DMS114 treated with DMSO at 0.1 percent for 48 hours (cell line): ENCODE measurements at regions not wholly inside any gene's neighbourhood (a gene's known extent, or its start where the extent isn't known, plus 50 kb on each side); places are given as distances from the start of the nearest gene placed in this dataset.
"Not testable (repeated sequence)": the region's sequence is repeated elsewhere in the genome, so short reads cannot be mapped to it uniquely, and the experiment has no call there.

Experiments used
- DNase-seq: peaks from one replicate; lab custom pipeline; 2025; ENCODE audit not compliant: unreplicated experiment; lab: John Stamatoyannopoulos, UW

DNA sequence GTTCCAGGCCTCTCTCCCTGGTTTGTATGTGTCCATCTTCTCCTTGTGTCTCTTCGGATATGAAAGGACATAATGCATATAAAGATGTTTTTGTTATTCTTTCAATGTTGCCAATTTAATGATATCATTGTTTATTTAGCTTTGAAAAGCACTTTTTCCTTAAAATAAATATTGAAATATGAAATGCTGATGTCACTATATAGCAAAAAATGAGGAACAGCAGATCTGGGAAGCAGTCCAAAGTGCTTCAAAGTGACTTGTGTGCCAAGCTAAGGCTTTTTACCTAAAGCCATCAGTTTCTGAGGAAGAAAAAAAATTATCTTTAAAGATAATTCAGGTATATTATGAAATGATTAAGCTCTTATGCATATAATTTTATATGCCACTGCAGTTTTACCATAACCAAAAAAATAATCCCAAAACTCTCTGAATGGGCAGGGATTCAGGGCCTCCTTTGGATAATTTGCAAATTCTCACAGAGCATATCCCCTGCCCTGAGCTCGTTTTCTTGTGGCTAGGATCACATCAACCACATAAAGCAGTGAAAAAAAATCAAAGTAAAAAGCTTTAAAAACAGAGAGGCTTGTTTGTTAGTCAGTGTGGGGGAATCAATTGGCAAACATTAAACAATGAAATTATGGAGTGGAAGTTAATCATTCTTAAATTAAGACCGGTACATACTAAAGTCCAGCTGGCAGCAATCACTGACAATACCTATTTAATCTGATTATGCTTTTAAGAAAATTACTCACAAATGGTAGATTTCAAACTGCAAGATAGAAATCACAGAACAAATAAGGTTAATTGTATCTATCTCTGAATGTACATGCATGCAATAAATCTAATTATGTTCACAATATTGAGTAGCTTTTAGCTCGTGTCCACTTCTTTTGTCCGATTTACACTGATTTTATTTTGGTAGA lies 1027.9 kb upstream of the ADGRB3 start:
- no peak for DNase-seq

DNA sequence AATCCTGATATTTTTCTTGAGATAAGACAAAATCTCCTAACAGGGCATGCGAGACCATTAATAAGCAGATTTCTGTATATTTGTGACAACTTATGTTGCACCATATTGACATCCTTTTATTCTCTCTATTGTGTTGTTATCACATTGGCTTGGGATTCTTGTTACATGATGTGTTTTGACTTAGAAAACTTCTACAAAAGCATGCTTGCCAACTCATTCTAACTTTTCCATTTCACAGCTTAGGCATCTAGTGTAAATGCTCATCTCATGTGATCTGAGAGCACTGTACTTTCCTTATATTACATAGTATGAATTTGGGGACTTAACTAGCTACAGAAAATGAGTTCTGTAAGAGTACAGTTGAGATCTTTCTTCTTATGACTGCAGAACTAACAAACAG lies 1040.7 kb upstream of the ADGRB3 start:
- no peak for DNase-seq

DNA sequence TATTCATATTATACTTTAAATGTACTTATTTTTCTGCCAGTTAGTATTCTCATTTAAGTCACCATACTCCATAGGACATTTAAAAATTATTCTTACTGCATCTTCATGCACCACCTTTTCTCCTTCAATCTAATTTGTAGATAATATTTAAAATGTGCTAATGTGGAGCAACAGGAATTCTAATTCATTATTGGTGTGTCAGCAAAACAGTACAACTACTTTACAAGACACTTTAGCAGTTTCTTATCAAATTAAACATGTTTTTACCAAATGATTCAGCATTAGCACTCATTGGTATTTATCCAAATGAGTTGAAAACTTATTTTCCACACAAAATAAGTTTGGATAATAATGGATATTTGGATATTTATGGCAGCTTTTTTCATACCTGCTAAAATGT lies 1041.8 kb upstream of the ADGRB3 start:
- no peak for DNase-seq

DNA sequence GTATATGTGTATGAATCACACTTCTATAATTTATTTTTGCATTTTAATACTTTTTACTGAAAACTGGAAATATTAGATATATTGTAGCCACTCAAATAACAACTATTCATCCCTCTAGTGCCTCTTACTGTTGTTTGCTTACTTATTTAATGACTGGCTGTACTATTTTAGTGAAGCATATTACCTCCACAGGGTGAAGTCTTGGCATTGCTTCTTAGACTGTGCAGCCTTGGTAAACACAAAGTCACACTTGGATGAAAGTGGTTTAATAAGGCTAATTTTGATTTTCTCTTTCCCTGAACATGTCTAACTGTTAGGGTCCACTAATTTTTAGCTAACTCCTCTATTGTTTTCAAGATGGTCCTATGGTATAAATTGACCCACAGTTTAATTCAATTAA lies 1043.2 kb upstream of the ADGRB3 start:
- DNase-seq = no peak

DNA sequence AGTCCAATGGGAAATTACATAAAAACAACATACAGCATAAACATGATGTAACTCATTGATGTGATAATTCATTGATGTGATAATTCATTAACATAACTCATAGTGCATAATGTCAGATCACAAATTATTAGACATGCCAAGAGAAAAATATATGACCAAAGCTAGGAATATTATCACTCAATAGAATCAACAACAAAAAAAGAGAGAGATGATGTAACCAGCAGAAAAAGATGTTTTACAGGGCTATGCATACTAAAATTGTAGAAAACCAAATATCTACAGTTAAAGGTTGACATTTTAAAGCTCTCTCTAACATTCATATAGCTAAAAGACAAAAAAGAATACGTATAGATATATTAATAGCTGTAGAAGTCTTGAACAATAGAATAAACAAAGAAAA lies 1067.2 kb upstream of the ADGRB3 start:
- no peak for DNase-seq

DNA sequence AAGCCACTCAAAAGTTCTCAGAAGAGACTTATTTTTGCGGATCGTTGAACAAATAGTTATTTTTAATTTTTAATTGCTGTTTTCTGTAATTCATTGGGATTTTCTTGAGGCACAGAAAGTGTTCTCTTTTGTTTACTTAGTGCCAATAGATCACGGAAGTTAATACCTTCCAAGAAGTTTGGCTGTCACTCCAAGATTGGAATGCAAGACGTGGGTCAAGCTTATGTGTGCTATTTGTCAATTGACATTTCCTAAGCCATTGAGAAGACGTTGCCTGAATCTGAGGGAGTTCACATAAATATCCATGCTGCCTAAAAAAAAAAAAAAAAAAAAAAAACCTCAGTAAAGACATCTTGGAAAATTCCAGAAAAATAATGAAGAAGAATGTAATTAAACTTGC lies 1071.4 kb upstream of the ADGRB3 start:
- DNase-seq = no peak

DNA sequence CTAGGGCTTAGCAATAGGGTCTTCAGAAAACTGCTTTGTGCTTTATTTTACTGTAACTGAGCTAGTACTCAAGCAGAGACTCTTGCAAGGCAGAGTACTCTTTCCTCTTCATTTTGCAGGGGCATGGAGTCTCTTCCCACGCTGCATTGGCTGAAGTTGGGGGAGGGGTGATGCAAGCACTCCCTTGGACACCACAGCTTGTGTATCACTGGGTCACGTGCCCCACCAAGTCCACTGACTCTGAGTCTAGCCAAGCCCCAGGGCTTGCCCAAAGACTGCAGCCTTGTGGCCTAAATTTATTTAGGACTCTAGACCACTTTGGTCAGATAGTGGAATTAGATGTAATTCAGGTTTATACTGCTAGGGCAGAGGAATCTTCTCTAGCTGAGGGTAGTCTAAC lies 1075.0 kb upstream of the ADGRB3 start:
- no peak for DNase-seq

DNA sequence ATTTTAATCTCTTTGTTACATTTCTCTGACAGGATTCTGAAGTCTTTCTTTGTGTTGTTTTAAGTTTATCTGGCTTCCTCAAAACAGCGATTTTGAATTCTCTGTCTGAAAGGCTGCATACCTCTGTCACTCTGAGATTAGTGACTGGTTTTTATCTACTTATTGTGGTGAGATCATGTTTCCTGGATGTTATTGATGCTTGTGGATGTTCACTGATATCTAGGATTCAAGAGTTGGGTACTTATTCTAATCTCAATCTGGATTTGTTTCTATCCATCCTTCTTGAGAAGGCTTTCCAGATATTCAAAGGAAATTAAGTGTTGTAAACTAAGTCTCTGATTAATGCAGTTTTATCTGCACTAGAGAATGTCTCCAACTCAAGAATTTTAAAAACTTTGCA lies 1076.1 kb upstream of the ADGRB3 start:
- DNase-seq = no peak

DNA sequence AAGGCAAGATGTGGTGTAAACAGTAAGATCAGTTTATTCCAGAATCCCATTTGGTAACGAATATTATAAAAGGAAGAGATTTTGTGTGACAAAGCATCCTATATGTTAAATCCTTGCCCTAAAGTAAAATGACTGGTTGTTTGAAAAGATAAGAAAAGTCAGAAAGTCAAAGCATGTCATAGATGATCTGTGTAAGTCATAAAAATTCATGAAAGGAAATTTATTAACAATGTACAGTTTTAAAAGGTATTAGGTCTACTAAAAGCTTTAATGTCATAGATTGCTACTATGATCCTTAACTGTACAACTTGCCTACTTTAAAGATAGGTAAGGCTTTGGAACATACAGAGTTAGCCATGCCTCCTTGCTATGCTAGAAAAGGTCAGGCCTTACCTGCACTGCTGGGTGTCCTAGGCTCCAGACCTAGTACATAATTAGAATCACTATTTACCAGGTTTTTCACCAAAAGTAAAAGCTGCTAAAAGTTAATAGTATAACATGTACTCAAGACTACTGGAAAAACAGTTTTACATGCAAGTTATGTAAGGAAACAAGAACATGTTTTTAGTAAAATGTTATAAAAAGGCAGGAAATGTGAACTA lies 1090.1 kb upstream of the ADGRB3 start:
- no peak for DNase-seq

DNA sequence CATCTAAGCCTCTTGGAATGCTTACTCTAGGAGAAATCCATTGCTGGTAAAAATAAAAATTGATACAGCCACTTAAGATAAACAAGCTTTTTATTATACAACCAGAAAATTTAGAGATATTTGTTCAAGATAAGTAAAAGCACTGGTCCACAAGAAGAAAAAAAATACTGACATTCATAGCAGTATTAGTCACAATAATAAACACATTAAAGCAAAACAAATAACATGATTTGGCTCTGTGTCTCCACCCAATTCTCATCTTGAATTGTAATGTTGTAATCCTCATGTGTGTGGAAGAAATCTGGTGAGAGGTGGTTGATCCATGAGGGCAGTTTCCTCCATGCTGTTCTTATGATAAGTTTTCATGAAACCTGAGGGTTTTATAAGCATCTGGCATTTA lies 1093.5 kb upstream of the ADGRB3 start:
- DNase-seq = no peak

DNA sequence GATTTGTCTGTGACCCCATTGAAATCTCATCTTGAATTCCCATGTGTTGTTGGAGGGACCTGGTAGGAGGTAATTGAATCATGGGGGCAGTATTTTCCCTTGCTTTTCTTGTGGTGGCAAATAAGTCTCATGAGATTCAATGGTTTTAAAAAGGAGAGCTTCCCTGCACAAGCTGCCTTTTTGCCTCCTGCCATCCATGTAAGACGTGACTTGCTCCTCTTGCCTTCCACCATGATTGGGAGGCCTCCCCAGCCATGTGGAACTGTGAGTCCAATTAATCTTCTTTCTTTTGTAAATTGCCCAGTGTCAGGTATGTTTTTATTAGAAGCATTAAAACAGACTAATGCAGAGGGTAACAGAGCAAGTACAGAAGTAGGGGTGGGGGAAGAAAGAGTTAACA lies 1097.0 kb upstream of the ADGRB3 start:
- DNase-seq = no peak

DNA sequence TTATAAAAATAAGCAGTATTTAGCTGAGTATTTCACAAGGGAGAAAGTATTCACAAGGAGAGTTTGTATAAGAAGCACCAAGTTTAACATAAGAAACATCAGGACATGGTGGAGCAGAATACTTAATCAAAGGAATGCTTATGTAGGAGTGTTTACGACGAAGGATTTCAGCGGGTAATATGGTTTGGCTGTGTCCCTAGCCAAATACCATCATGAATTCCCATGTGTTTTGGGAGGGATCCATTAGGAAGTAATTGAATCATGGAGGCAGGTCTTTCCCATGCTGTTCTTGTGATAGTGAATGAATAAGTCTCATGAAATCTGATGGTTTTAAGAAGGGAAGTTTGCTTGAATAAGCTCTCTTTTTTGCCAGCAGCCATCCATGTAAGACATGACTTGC lies 1099.1 kb upstream of the ADGRB3 start:
- no peak for DNase-seq

DNA sequence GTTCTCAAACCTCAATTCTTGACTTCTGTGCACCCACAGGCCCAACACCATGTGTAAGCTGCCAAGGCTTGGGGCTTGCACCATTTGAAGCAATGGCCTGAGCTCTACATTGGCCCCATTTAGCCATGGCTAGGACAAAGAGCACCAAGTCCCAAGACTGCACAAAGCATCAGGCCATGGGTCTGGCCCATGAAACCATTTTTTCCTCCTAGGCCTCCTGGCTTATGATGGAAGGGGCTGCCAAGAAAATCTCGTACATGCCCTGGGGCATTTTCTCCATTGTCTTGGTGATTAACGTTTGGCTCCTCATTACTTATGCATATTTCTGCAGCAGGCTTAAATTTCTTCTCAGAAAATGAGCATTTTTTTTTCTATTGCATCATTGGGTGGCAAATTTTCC lies 1128.7 kb upstream of the ADGRB3 start:
- DNase-seq = no peak

DNA sequence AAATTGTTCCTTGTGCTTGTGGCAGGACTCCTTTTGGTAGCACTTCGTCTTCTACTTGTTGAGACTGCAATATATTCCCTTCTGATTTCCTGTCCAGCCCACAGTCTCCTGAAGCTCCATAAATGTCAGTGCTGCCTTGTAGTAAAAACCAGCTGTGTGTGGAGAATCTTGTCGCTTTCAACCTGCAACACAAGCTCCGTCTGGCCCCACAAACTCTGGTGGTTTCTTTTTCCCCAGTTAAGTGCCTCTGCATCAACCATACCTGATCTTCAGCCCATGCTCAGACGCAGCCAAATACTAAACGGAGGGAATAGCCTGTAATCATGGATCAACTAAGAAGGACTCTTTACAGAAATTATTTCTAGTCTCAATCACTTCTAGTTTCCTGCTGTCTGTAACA lies 1133.3 kb upstream of the ADGRB3 start:
- no peak for DNase-seq

DNA sequence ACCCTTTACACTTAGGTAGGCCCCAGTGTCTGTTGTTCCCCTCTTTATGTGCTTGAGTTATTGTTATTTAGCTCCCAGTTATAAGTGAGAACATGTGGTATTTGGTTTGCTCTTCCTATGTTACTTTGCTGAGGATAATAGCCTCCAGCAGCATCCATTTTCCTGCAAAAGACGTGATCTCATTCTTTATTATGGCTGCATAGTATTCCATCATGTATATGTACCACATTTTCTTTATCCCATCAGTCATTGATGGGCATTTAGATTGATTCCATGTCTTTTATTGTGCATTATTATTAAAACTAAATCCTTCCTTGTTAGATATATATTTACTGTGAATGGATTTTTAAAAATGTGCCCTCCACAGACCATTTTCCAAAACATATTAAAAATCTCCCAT lies 1137.3 kb upstream of the ADGRB3 start:
- no peak for DNase-seq

DNA sequence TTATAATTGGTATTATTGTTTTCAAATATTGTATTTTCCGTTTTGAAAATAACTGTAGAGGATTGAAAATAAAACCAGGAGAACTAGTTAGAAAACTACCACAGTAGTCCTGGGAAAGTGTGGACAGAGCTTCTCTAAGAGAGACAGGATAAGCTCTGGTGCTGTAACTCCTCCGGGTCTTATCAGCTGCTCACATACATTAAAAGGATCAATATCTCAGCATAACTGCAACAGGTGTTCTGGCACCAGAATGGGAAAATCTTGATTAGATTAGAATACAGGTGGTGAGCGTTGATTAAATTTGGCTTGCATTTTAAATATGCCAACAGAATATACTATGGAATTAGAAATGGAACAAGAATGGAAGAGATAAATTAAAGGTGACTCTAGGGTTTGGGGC lies 1138.9 kb upstream of the ADGRB3 start:
- DNase-seq = no peak

DNA sequence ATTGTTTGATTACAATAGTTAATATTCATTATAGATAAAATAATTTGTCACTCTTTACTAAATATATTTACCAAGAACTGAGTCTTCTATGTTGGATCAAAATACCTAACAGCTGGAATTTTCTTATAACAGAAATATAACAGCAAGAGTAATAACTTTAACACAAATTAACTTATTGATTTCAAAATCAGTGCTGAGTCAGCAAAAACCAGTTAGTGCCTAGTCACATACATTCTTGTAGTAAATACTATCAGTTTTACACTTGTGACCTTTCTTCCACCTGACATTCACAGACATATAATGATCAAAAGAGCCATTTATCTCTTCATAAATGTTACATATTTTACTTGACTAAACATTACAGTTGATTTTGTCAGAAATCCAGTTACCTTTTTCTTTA lies 1141.4 kb upstream of the ADGRB3 start:
- no peak for DNase-seq

DNA sequence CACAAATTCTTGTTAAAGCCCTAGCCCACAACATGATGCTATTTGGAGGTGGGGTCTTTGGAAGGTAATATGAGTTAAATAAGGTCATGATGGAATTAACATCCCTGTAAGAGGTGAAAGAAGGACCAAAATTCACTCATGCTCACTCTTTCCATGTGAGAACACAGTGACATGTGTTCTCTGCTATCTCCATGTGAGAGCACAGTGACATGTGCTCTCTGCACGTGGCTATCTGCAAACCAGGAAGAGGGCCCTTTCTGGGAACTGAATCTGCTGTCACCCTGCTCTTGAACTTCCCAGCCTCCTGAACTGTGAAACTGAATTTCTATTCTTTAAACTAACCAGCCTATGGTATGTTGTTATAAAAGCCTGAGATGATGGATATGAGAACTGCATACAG lies 1159.4 kb upstream of the ADGRB3 start:
- no peak for DNase-seq

DNA sequence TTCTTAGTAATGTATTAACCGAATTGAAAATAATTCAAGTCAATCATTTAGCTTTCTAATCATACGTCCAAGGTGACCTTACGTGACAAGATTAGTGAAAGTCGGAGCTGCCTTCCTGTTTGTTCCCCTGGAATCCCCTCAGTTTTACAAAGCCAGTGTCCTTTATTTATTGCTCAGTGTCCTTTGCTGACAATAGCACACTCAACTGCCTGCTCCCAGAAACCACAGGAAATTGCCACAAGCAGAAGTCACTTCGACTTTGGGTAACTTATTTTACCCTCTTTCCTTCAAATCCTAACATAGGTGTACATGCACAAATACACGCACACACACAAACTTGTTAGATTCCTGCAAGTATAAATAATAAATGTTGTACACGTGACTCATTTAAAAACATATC lies 1167.7 kb upstream of the ADGRB3 start:
- DNase-seq = no peak

DNA sequence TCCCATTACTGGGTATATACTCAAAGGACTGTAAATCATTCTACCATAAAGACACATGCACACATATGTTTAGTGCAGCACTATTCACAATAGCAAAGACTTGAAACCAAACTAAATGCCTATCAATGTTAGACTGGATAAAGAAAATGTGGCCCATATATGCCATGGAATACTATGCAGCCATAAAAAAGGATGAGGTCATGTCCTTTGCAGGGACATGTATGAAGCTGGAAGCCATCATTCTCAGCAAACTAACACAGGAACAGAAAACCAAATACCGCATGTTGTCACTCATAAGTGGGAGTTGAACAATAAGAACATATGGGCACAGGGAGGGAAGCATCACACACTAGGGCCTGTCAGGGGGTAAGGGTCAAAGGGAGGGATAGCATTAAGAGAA lies 1172.4 kb upstream of the ADGRB3 start:
- not testable (repeated sequence) for DNase-seq

DNA sequence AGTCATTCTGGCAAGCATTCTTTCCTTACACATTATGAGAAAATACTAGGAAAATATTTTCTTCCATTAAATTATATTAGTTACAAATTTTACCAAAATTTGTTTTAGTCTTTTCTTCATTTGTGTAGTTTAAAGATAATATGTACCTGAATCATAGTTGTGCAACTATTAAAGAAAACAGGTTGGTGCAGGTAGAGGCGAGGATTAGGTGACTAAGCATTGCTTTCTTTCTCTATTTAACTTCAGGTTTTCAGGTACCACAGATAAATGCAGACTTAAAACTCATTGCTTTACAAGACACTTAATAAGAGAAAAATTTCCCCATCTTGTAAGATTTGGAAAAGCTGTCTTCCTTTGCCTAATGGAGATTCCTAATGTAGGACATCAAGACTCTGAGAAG lies 1175.5 kb upstream of the ADGRB3 start:
- no peak for DNase-seq

DNA sequence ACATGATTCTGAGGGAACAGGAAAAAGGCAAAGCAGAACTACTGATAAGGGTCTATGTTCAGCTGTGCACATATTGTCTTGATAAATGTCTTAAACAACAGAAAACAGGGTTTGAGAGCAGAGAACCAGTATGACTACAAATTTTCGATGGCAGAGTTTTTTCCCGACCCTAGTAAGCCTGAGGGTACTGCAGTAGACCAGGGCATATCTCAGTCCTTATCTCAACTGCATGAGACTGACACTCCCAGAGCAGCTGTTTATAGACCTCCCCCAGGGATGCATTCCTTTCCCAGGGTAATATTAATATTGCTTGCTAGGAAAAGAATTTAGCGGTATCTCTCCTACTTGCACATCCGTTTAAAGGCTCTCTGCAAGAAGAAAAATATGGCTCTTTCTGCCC lies 1176.8 kb upstream of the ADGRB3 start:
- DNase-seq = no peak

DNA sequence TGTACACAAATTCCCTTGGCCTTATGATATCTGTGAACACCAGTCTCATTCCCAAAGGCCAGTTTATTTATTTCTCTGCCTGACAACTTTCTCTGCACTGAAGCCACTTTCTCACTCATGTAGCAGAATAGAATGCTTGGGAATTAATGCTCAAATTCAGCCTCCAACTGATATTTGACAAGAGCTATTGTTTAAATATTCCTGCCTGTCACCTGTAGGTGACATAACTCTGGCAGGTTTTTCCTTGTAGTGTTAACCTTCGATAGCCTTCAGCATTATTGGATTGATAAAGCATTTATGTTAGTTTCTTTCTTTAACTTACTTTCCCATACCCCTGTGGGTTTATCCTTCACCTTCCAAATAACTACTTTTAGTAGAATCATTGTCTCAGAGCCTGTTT lies 1183.2 kb upstream of the ADGRB3 start:
- no peak for DNase-seq
